ENCODE measurements at regions not wholly inside any gene's neighbourhood (a gene's known extent, or its start where the extent isn't known, plus 50 kb on each side); places are given as distances from the start of the nearest gene placed in this dataset.

DNA sequence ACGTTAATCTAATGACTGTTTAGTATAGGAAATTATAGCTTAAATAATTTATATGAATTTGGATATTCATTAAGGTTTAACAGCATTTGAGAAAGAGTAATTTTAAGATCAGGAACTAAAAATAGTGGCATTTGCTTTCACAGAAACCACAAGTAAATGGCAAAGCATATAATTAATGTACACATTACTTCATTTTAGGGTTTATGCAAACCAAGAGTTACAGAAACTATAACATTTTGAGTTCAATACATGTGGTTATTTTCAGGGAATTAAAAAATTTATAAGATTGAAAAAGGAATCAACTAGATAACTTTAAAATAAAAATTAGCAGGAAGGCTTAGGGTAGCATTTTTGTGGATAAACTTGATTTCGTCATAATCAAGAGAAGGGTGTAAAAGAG, 151.7 kb upstream of the MIR17HG start:
- DNase-seq: no peak
- no peaks in the 10 kb centered on the region for H3K27me3 ChIP-seq (replicated peaks in 2 of 5; ENCODE audit: control insufficient read depth in 4 of 5, insufficient read depth in 5 of 5, low read length in 4 of 5)
- ChIA-PET CTCF (no interaction called here), POLR2A (no interaction called here)
- no peak overlapping the region for H3K4me3 ChIP-seq (ENCODE audit: control insufficient read depth in 1 of 7, extremely low read depth in 1 of 7, insufficient read depth in 4 of 7, low read depth in 2 of 7, low read length in 6 of 7)
- H3K27ac ChIP-seq (ENCODE audit: insufficient read depth in 1 of 2, low read depth in 1 of 2, low read length in 2 of 2, poor library complexity in 1 of 2, severe bottlenecking in 2 of 2): no peak overlapping the region
- peaks cover 0 to 3% (median 0%) of the 10 kb centered on the region in 5 experiments for H3K9me3 ChIP-seq (ENCODE audit: control extremely low read depth in 1 of 5, control insufficient read depth in 4 of 5, insufficient read depth in 2 of 5, low read depth in 1 of 5, low read length in 4 of 5)
- no CpG with 5 or more reads among the region's 2 CpGs for WGBS (ENCODE audit: insufficient coverage)
- H3K4me1 ChIP-seq (ENCODE audit: control extremely low read depth in 1 of 4, control insufficient read depth in 4 of 4, insufficient read depth in 4 of 4, low read length in 3 of 4): peaks cover 0 to 16% (median 8%) of the 10 kb centered on the region in 4 experiments
- H3K36me3 ChIP-seq (ENCODE audit: control insufficient read depth in 4 of 4, insufficient read depth in 4 of 4, low read length in 3 of 4): no peaks in the 10 kb centered on the region

DNA sequence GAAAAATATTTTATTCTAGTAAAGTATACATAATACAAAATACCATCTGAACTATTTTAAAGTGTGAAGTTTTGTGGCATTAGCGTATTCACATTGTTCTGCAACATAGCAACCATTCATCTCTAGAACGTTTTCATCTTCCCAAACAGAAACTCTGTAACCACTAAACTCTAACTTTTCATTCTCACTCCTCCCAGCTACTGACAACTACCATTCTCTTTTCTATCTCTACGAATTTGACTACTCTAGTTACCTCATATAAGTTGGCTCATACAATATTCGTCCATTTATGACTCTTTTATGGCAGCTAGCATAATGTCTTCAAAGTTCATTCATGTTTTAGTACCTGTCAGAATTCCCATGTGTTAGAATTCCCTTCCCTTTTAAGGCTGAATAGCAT, 150.5 kb upstream of the MIR17HG start:
- WGBS (ENCODE audit: insufficient coverage): 100% methylated on average over 2 of the region's 4 CpGs
- peaks cover 0 to 3% (median 0%) of the 10 kb centered on the region in 5 experiments for H3K9me3 ChIP-seq (ENCODE audit: control extremely low read depth in 1 of 5, control insufficient read depth in 4 of 5, insufficient read depth in 2 of 5, low read depth in 1 of 5, low read length in 4 of 5)
- no peak for DNase-seq
- no peak overlapping the region for H3K4me3 ChIP-seq (ENCODE audit: control insufficient read depth in 1 of 7, extremely low read depth in 1 of 7, insufficient read depth in 4 of 7, low read depth in 2 of 7, low read length in 6 of 7)
- no peaks in the 10 kb centered on the region for H3K36me3 ChIP-seq (ENCODE audit: control insufficient read depth in 4 of 4, insufficient read depth in 4 of 4, low read length in 3 of 4)
- H3K27me3 ChIP-seq (replicated peaks in 2 of 5; ENCODE audit: control insufficient read depth in 4 of 5, insufficient read depth in 5 of 5, low read length in 4 of 5): no peaks in the 10 kb centered on the region
- H3K27ac ChIP-seq (ENCODE audit: insufficient read depth in 1 of 2, low read depth in 1 of 2, low read length in 2 of 2, poor library complexity in 1 of 2, severe bottlenecking in 2 of 2): no peak overlapping the region
- peaks cover 0 to 16% (median 8%) of the 10 kb centered on the region in 4 experiments for H3K4me1 ChIP-seq (ENCODE audit: control extremely low read depth in 1 of 4, control insufficient read depth in 4 of 4, insufficient read depth in 4 of 4, low read length in 3 of 4)
- CTCF ChIA-PET: no interaction called here
- POLR2A ChIA-PET: no interaction called here

DNA sequence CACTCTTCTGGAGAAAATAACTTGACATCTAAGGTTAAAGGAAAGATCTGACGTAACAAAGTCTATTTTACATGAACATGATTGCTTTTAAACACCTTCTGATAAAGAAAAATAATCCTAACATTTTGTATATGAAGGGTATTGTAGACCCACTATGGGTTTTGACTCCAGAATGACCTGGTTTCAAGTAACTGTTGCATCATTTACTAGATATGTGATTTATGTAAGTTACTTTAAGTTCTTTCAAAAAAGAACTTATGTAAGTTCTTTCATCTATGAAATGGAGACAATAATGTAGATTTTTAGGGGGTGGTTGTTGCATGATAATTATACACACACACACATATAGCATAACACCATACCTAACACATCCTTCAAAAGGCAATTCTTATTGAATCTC, 147.6 kb upstream of the MIR17HG start:
- WGBS (ENCODE audit: insufficient coverage): no CpG with 5 or more reads among the region's 1 CpG
- H3K9me3 ChIP-seq (ENCODE audit: control extremely low read depth in 1 of 5, control insufficient read depth in 4 of 5, insufficient read depth in 2 of 5, low read depth in 1 of 5, low read length in 4 of 5): no peaks in the 10 kb centered on the region
- POLR2A ChIA-PET: no interaction called here

DNA sequence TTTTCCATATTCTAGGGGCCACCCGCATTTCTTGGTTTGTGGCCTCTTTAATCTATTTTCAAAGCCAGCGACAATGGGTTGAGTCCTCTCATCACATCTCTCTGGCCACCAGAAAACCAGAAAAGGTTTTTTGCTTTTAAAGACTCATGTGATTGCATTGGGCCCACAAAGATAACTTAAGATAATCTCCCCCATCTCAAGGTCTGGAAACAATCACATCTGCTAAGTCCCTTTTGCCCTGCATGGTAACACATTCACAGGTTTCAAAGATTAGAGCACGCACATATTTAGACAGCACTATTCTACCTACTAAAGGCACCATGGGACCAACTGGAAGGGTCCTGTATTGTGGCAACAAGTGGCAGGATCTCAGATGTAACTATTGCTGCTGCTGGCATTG, 147.0 kb upstream of the MIR17HG start:
- Histone ChIP-seq H3K4me1 (ENCODE audit: control extremely low read depth in 1 of 4, control insufficient read depth in 4 of 4, insufficient read depth in 4 of 4, low read length in 3 of 4) (peaks cover 0 to 9% (median 6%) of the 10 kb centered on the region in 4 experiments), H3K9me3 (ENCODE audit: control extremely low read depth in 1 of 5, control insufficient read depth in 4 of 5, insufficient read depth in 2 of 5, low read depth in 1 of 5, low read length in 4 of 5) (no peaks in the 10 kb centered on the region), H3K4me3 (ENCODE audit: control insufficient read depth in 1 of 7, extremely low read depth in 1 of 7, insufficient read depth in 4 of 7, low read depth in 2 of 7, low read length in 6 of 7) (no peak overlapping the region), H3K27ac (ENCODE audit: insufficient read depth in 1 of 2, low read depth in 1 of 2, low read length in 2 of 2, poor library complexity in 1 of 2, severe bottlenecking in 2 of 2) (no peak overlapping the region), H3K27me3 (replicated peaks in 2 of 5; ENCODE audit: control insufficient read depth in 4 of 5, insufficient read depth in 5 of 5, low read length in 4 of 5) (no peaks in the 10 kb centered on the region), H3K36me3 (ENCODE audit: control insufficient read depth in 4 of 4, insufficient read depth in 4 of 4, low read length in 3 of 4) (no peaks in the 10 kb centered on the region)
- DNase-seq: no peak
- POLR2A ChIA-PET: no interaction called here
- WGBS (ENCODE audit: insufficient coverage): 100% methylated on average over 1 of the region's 3 CpGs
- CTCF ChIA-PET: no interaction called here

More for the DNA sequence above, 147.6 kb upstream of the MIR17HG start:
- CTCF ChIA-PET: no interaction called here
- no peak overlapping the region for H3K4me3 ChIP-seq (ENCODE audit: control insufficient read depth in 1 of 7, extremely low read depth in 1 of 7, insufficient read depth in 4 of 7, low read depth in 2 of 7, low read length in 6 of 7)
- H3K36me3 ChIP-seq (ENCODE audit: control insufficient read depth in 4 of 4, insufficient read depth in 4 of 4, low read length in 3 of 4): no peaks in the 10 kb centered on the region
- no peak for DNase-seq
- no peak overlapping the region for H3K27ac ChIP-seq (ENCODE audit: insufficient read depth in 1 of 2, low read depth in 1 of 2, low read length in 2 of 2, poor library complexity in 1 of 2, severe bottlenecking in 2 of 2)
- no peaks in the 10 kb centered on the region for H3K27me3 ChIP-seq (replicated peaks in 2 of 5; ENCODE audit: control insufficient read depth in 4 of 5, insufficient read depth in 5 of 5, low read length in 4 of 5)
- H3K4me1 ChIP-seq (ENCODE audit: control extremely low read depth in 1 of 4, control insufficient read depth in 4 of 4, insufficient read depth in 4 of 4, low read length in 3 of 4): peaks cover 0 to 13% (median 8%) of the 10 kb centered on the region in 4 experiments

DNA sequence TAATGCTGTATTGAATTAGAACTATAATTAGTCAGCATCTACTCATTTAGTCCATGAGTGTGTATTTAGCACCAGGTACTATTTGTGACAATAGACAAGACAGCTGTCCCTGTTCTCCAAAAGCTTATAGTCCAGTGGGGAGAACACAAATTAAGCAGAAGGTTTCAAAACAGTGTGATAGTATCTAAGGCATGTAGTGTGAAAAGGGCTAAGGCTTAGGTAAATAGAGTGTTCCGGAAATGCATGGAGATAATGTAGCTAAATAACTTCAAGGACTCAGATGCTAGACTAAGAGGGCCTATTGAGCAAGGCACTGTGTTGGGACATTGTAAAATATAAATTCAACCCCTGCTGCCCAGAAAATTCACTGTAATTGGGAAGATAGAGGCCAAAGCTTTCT, 144.1 kb upstream of the MIR17HG start:
- ChIA-PET CTCF (interaction anchor here (1.1 to 1.3 kb wide), 3 partner anchors 15 to 69 kb away, joined by 3 to 4 read pairs (median 4); no protein-coding TSS in a partner anchor), POLR2A (no interaction called here)
- Histone ChIP-seq H3K4me1 (ENCODE audit: control extremely low read depth in 1 of 4, control insufficient read depth in 4 of 4, insufficient read depth in 4 of 4, low read length in 3 of 4) (peaks cover 0 to 7% (median 0%) of the 10 kb centered on the region in 4 experiments), H3K36me3 (ENCODE audit: control insufficient read depth in 4 of 4, insufficient read depth in 4 of 4, low read length in 3 of 4) (no peaks in the 10 kb centered on the region), H3K27ac (ENCODE audit: insufficient read depth in 1 of 2, low read depth in 1 of 2, low read length in 2 of 2, poor library complexity in 1 of 2, severe bottlenecking in 2 of 2) (no peak overlapping the region), H3K4me3 (ENCODE audit: control insufficient read depth in 1 of 7, extremely low read depth in 1 of 7, insufficient read depth in 4 of 7, low read depth in 2 of 7, low read length in 6 of 7) (no peak overlapping the region), H3K27me3 (replicated peaks in 2 of 5; ENCODE audit: control insufficient read depth in 4 of 5, insufficient read depth in 5 of 5, low read length in 4 of 5) (no peaks in the 10 kb centered on the region), H3K9me3 (ENCODE audit: control extremely low read depth in 1 of 5, control insufficient read depth in 4 of 5, insufficient read depth in 2 of 5, low read depth in 1 of 5, low read length in 4 of 5) (no peaks in the 10 kb centered on the region)
- 100% methylated on average over 1 of the region's 1 CpG for WGBS (ENCODE audit: insufficient coverage)
- DNase-seq: no peak

DNA sequence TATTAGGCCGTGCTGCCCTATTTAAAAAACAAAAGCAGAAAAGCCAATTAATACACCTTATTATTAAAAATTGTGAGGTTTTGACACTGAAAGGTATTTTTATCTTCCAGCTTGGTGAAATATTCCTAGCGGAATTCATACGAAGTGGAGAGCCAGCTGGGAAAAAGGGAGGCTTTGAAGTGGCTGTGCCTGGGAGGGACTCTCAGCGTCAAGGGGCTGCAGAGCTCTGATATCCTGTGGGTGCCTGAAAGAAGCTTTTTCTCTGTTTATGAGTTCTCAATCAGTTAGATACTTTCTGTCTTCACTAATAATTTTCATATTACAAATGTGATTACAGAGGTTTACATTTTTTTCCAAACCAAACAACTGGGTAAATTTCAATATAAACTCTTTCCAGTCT, 140.2 kb upstream of the MIR17HG start:
- POLR2A ChIA-PET: no interaction called here
- Histone ChIP-seq H3K9me3 (ENCODE audit: control extremely low read depth in 1 of 5, control insufficient read depth in 4 of 5, insufficient read depth in 2 of 5, low read depth in 1 of 5, low read length in 4 of 5) (no peaks in the 10 kb centered on the region), H3K27ac (ENCODE audit: insufficient read depth in 1 of 2, low read depth in 1 of 2, low read length in 2 of 2, poor library complexity in 1 of 2, severe bottlenecking in 2 of 2) (no peak overlapping the region), H3K36me3 (ENCODE audit: control insufficient read depth in 4 of 4, insufficient read depth in 4 of 4, low read length in 3 of 4) (no peaks in the 10 kb centered on the region), H3K27me3 (replicated peaks in 2 of 5; ENCODE audit: control insufficient read depth in 4 of 5, insufficient read depth in 5 of 5, low read length in 4 of 5) (no peaks in the 10 kb centered on the region), H3K4me3 (ENCODE audit: control insufficient read depth in 1 of 7, extremely low read depth in 1 of 7, insufficient read depth in 4 of 7, low read depth in 2 of 7, low read length in 6 of 7) (no peak overlapping the region), H3K4me1 (ENCODE audit: control extremely low read depth in 1 of 4, control insufficient read depth in 4 of 4, insufficient read depth in 4 of 4, low read length in 3 of 4) (peaks cover 8 to 29% (median 10%) of the 10 kb centered on the region in 4 experiments)
- no peak for DNase-seq
- CTCF ChIA-PET: interaction anchor here (1.3 kb wide), 1 partner anchor 129 kb away, joined by 3 read pairs; no protein-coding TSS in a partner anchor
- 94% methylated on average over 2 of the region's 4 CpGs for WGBS (ENCODE audit: insufficient coverage)

DNA sequence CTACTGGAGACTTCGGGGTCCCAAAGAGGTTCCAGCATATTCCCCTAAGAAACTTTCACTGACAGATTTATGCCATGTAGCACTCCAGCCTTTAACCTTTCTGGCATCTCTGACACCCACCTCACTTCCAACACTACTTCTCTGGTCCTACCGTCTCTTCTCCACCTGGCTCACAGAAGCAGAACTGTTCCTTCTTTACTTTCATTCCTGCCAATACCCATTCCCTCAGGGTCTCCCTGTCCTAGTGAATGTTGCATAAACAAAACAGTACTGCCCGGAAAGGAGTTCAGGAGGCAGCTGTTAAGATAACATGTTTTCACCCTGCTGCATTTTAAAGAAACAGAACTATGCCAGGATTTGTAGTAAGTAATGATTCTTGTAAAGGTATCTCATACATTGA, 136.0 kb upstream of the MIR17HG start:
- peaks cover 27 to 70% (median 40%) of the 10 kb centered on the region in 4 experiments for H3K4me1 ChIP-seq (ENCODE audit: control extremely low read depth in 1 of 4, control insufficient read depth in 4 of 4, insufficient read depth in 4 of 4, low read length in 3 of 4)
- DNase-seq: peak in 1 of 3 donors; percentile 48
- CTCF ChIA-PET: interaction anchor here (1.0 to 1.7 kb wide), 2 partner anchors 18 to 33 kb away, joined by 3 to 8 read pairs; no protein-coding TSS in a partner anchor
- H3K36me3 ChIP-seq (ENCODE audit: control insufficient read depth in 4 of 4, insufficient read depth in 4 of 4, low read length in 3 of 4): no peaks in the 10 kb centered on the region
- H3K27ac ChIP-seq (ENCODE audit: insufficient read depth in 1 of 2, low read depth in 1 of 2, low read length in 2 of 2, poor library complexity in 1 of 2, severe bottlenecking in 2 of 2): no peak overlapping the region
- WGBS (ENCODE audit: insufficient coverage): 43% methylated on average over 3 of the region's 3 CpGs
- no peaks in the 10 kb centered on the region for H3K27me3 ChIP-seq (replicated peaks in 2 of 5; ENCODE audit: control insufficient read depth in 4 of 5, insufficient read depth in 5 of 5, low read length in 4 of 5)
- H3K9me3 ChIP-seq (ENCODE audit: control extremely low read depth in 1 of 5, control insufficient read depth in 4 of 5, insufficient read depth in 2 of 5, low read depth in 1 of 5, low read length in 4 of 5): no peaks in the 10 kb centered on the region
- POLR2A ChIA-PET: interaction anchor here (0.6 kb wide), 1 partner anchor 1887 kb away, joined by 3 read pairs; no protein-coding TSS in a partner anchor
- H3K4me3 ChIP-seq (ENCODE audit: control insufficient read depth in 1 of 7, extremely low read depth in 1 of 7, insufficient read depth in 4 of 7, low read depth in 2 of 7, low read length in 6 of 7): peak overlapping the region in 2 of 7 experiments; percentile 35
